ENCODE measurements at regions not wholly inside any gene's neighbourhood (a gene's known extent, or its start where the extent isn't known, plus 50 kb on each side); places are given as distances from the start of the nearest gene placed in this dataset.

- TF ChIP-seq TAF1 (conservative IDR thresholded peaks at IDR 0.05) (no peak), SP1 (IDR thresholded peaks at IDR 0.05) (no peak), RAD21 (IDR thresholded peaks at IDR 0.05) (no peak)
- TF ChIP-seq, protein P1, sequence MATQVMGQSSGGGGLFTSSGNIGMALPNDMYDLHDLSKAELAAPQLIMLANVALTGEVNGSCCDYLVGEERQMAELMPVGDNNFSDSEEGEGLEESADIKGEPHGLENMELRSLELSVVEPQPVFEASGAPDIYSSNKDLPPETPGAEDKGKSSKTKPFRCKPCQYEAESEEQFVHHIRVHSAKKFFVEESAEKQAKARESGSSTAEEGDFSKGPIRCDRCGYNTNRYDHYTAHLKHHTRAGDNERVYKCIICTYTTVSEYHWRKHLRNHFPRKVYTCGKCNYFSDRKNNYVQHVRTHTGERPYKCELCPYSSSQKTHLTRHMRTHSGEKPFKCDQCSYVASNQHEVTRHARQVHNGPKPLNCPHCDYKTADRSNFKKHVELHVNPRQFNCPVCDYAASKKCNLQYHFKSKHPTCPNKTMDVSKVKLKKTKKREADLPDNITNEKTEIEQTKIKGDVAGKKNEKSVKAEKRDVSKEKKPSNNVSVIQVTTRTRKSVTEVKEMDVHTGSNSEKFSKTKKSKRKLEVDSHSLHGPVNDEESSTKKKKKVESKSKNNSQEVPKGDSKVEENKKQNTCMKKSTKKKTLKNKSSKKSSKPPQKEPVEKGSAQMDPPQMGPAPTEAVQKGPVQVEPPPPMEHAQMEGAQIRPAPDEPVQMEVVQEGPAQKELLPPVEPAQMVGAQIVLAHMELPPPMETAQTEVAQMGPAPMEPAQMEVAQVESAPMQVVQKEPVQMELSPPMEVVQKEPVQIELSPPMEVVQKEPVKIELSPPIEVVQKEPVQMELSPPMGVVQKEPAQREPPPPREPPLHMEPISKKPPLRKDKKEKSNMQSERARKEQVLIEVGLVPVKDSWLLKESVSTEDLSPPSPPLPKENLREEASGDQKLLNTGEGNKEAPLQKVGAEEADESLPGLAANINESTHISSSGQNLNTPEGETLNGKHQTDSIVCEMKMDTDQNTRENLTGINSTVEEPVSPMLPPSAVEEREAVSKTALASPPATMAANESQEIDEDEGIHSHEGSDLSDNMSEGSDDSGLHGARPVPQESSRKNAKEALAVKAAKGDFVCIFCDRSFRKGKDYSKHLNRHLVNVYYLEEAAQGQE (IDR thresholded peaks at IDR 0.05) = no peak
- TF ChIP-seq, protein P2, sequence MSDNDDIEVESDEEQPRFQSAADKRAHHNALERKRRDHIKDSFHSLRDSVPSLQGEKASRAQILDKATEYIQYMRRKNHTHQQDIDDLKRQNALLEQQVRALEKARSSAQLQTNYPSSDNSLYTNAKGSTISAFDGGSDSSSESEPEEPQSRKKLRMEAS (IDR thresholded peaks at IDR 0.05) = no peak
- TF ChIP-seq, protein P3, sequence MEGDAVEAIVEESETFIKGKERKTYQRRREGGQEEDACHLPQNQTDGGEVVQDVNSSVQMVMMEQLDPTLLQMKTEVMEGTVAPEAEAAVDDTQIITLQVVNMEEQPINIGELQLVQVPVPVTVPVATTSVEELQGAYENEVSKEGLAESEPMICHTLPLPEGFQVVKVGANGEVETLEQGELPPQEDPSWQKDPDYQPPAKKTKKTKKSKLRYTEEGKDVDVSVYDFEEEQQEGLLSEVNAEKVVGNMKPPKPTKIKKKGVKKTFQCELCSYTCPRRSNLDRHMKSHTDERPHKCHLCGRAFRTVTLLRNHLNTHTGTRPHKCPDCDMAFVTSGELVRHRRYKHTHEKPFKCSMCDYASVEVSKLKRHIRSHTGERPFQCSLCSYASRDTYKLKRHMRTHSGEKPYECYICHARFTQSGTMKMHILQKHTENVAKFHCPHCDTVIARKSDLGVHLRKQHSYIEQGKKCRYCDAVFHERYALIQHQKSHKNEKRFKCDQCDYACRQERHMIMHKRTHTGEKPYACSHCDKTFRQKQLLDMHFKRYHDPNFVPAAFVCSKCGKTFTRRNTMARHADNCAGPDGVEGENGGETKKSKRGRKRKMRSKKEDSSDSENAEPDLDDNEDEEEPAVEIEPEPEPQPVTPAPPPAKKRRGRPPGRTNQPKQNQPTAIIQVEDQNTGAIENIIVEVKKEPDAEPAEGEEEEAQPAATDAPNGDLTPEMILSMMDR (IDR thresholded peaks at IDR 0.05; ENCODE audit: low read depth, low read length, missing input control) = no peak
- TF ChIP-seq, protein P4, sequence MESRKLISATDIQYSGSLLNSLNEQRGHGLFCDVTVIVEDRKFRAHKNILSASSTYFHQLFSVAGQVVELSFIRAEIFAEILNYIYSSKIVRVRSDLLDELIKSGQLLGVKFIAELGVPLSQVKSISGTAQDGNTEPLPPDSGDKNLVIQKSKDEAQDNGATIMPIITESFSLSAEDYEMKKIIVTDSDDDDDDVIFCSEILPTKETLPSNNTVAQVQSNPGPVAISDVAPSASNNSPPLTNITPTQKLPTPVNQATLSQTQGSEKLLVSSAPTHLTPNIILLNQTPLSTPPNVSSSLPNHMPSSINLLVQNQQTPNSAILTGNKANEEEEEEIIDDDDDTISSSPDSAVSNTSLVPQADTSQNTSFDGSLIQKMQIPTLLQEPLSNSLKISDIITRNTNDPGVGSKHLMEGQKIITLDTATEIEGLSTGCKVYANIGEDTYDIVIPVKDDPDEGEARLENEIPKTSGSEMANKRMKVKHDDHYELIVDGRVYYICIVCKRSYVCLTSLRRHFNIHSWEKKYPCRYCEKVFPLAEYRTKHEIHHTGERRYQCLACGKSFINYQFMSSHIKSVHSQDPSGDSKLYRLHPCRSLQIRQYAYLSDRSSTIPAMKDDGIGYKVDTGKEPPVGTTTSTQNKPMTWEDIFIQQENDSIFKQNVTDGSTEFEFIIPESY (IDR thresholded peaks at IDR 0.05) = no peak
Measured at GRCh38 chr4:11281720-11282119, 147.0 kb downstream of the HS3ST1 start.

All from liver (tissue), 3 donors.